ENCODE measurements at regions not wholly inside any gene's neighbourhood (a gene's known extent, or its start where the extent isn't known, plus 50 kb on each side); places are given as distances from the start of the nearest gene placed in this dataset.

- TF ChIP-seq, protein P1, sequence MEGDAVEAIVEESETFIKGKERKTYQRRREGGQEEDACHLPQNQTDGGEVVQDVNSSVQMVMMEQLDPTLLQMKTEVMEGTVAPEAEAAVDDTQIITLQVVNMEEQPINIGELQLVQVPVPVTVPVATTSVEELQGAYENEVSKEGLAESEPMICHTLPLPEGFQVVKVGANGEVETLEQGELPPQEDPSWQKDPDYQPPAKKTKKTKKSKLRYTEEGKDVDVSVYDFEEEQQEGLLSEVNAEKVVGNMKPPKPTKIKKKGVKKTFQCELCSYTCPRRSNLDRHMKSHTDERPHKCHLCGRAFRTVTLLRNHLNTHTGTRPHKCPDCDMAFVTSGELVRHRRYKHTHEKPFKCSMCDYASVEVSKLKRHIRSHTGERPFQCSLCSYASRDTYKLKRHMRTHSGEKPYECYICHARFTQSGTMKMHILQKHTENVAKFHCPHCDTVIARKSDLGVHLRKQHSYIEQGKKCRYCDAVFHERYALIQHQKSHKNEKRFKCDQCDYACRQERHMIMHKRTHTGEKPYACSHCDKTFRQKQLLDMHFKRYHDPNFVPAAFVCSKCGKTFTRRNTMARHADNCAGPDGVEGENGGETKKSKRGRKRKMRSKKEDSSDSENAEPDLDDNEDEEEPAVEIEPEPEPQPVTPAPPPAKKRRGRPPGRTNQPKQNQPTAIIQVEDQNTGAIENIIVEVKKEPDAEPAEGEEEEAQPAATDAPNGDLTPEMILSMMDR (conservative IDR thresholded peaks at IDR 0.05; ENCODE audit: low read depth in 2 of 2): no peak
- TF ChIP-seq EZH2 (IDR thresholded peaks at IDR 0.05; ENCODE audit: low read depth, unreplicated experiment) (no peak), CREB1 (CRISPR knock-in tag; IDR thresholded peaks at IDR 0.05; ENCODE audit: low read depth) (no peak), EZH2phosphoT487 (IDR thresholded peaks at IDR 0.05; ENCODE audit: unreplicated experiment) (no peak), JUNB (IDR thresholded peaks at IDR 0.05; ENCODE audit: unreplicated experiment) (no peak)
Observed at GRCh38 chr10:132117636-132118190, 52.0 kb downstream of the JAKMIP3 start.
